H1 (cell line): ENCODE measurements at regions not wholly inside any gene's neighbourhood (a gene's known extent, or its start where the extent isn't known, plus 50 kb on each side); places are given as distances from the start of the nearest gene placed in this dataset.

ENCODE experiments used
- CTCF ChIA-PET: fragments of 300-600 bp; sonication (Branson Sonifier 250); formaldehyde crosslinking; loops from one replicate; lab custom pipeline; 2021; ENCODE audit not compliant: partially characterized antibody; lab: Charles Lee
- POLR2A ChIA-PET: fragments of 300-600 bp; sonication (Branson Sonifier 250); formaldehyde crosslinking; loops from one replicate; lab custom pipeline; 2021; ENCODE audit warnings: inconsistent platforms; ENCODE audit not compliant: partially characterized antibody; lab: Charles Lee
- DNase-seq, 2 experiments: peaks; one replicate each; pipeline versions ENCODE4 v3.0.0 to v3.0.0-alpha.2; 2010 to 2022; ENCODE audit warnings: low spot score in 2 of 2, low read depth in 1 of 2, mixed read lengths in 1 of 2
- FAIRE-seq: peaks from 2 replicates; lab custom pipeline; 2011; peaks lifted over from hg19 to GRCh38; lab: Jason Lieb, UNC
- H2AFZ ChIP-seq: 2 replicates; pipeline ENCODE4 v1.8.1; 2012; ENCODE audit warnings: low read length, inconsistent platforms
- H2AK5ac ChIP-seq: 2 replicates; pipeline ENCODE4 v1.6.1; 2013; ENCODE audit warnings: low read depth, low read length
- H2BK120ac ChIP-seq: replicated peaks from 2 replicates; pipeline ENCODE3; 2013; ENCODE audit warnings: low read depth, low read length, inconsistent platforms
- H2BK12ac ChIP-seq: 2 replicates; pipeline ENCODE4 v1.6.1; 2013; ENCODE audit warnings: low read depth, low read length
- H2BK15ac ChIP-seq: 2 replicates; pipeline ENCODE4 v1.6.1; 2013; ENCODE audit warnings: low read length
- H2BK20ac ChIP-seq: 2 replicates; pipeline ENCODE4 v1.6.1; 2013; ENCODE audit warnings: low read length
- H2BK5ac ChIP-seq: 2 replicates; pipeline ENCODE4 v1.6.1; 2013; ENCODE audit warnings: low read depth, low read length
- H3K14ac ChIP-seq: 2 replicates; pipeline ENCODE4 v1.6.1; 2013; ENCODE audit warnings: inconsistent platforms; ENCODE audit not compliant: insufficient read length
- H3K18ac ChIP-seq: 2 replicates; pipeline ENCODE4 v1.6.1; 2013; ENCODE audit warnings: low read length; ENCODE audit errors: extremely low read depth
- H3K23ac ChIP-seq: 2 replicates; pipeline ENCODE4 v1.6.1; 2013; ENCODE audit warnings: inconsistent platforms; ENCODE audit not compliant: insufficient read length
- H3K23me2 ChIP-seq: 2 replicates; pipeline ENCODE4 v1.6.1; 2013; ENCODE audit warnings: low read depth, low read length
- H3K27ac ChIP-seq: 2 replicates; pipeline ENCODE4 v1.6.1; 2011; ENCODE audit warnings: low read depth, low read length, inconsistent platforms
- H3K27me3 ChIP-seq, 4 experiments: replicated peaks in 1 of 4; 1 replicate in 1 of 4; 2 replicates in 3 of 4; pipeline versions ENCODE4 v1.6.1 to v1.8.1; 2011 to 2013; ENCODE audit warnings: low read length in 3 of 4, mild to moderate bottlenecking in 3 of 4, inconsistent platforms in 2 of 4, mixed read lengths in 2 of 4, moderate library complexity in 1 of 4; ENCODE audit not compliant: control insufficient read depth in 3 of 4, insufficient read depth in 3 of 4; ENCODE audit errors: extremely low read depth in 1 of 4
- H3K36me3 ChIP-seq, 4 experiments: 2 replicates each; pipeline versions ENCODE4 v1.6.1 to v1.8.1; 2011 to 2013; ENCODE audit warnings: mild to moderate bottlenecking in 4 of 4, low read length in 3 of 4, moderate library complexity in 2 of 4, control low read depth in 1 of 4, inconsistent platforms in 1 of 4; ENCODE audit not compliant: insufficient read depth in 4 of 4, control insufficient read depth in 2 of 4
- H3K4ac ChIP-seq: replicated peaks from 2 replicates; pipeline ENCODE3; 2013; ENCODE audit warnings: low read length, low read depth, mixed read lengths, inconsistent platforms; ENCODE audit not compliant: insufficient read length
- H3K4me1 ChIP-seq, 4 experiments: replicated peaks in 1 of 4; 1 replicate in 1 of 4; 2 replicates in 3 of 4; pipeline versions ENCODE4 v1.6.1 to v1.8.1; 2011 to 2013; ENCODE audit warnings: low read length in 3 of 4, inconsistent platforms in 2 of 4, mixed read lengths in 1 of 4; ENCODE audit not compliant: insufficient read depth in 4 of 4, control insufficient read depth in 3 of 4
- H3K4me2 ChIP-seq, 2 experiments: 2 replicates each; pipeline versions ENCODE4 v1.6.1 to v1.8.1; 2011 to 2013; ENCODE audit warnings: low read depth in 2 of 2, low read length in 2 of 2, control low read depth in 1 of 2, inconsistent platforms in 1 of 2, mild to moderate bottlenecking in 1 of 2; ENCODE audit not compliant: insufficient read depth in 1 of 2
- H3K4me3 ChIP-seq, 4 experiments: fragments of 200-600, 300-600 bp in 1 of 4; sonication (generic), shearing (Covaris generic), sonication (Bioruptor Twin) in 1 of 4; 2 replicates each; pipeline versions ENCODE4 v1.5.1 to v1.8.1; 2011 to 2016; ENCODE audit warnings: low read length in 4 of 4, low read depth in 3 of 4, control low read depth in 2 of 4, inconsistent platforms in 2 of 4, mild to moderate bottlenecking in 2 of 4, mixed read lengths in 1 of 4, moderate library complexity in 1 of 4; ENCODE audit not compliant: insufficient read depth in 2 of 4; ENCODE audit errors: extremely low read depth in 1 of 4
- H3K56ac ChIP-seq: replicated peaks from 2 replicates; pipeline ENCODE3; 2013; ENCODE audit warnings: low read depth, mild to moderate bottlenecking, mixed read lengths, low read length, inconsistent platforms; ENCODE audit not compliant: insufficient read length
- H3K79me1 ChIP-seq: 2 replicates; pipeline ENCODE4 v1.6.1; 2013; ENCODE audit warnings: low read depth, low read length, control low read depth
- H3K79me2 ChIP-seq, 2 experiments: 2 replicates each; pipeline versions ENCODE4 v1.6.1 to v1.8.1; 2012 to 2013; ENCODE audit warnings: low read length in 2 of 2, mild to moderate bottlenecking in 2 of 2, inconsistent platforms in 1 of 2; ENCODE audit not compliant: insufficient read depth in 2 of 2, control insufficient read depth in 1 of 2
- H3K9ac ChIP-seq, 4 experiments: replicated peaks in 1 of 4; 1 replicate in 1 of 4; 2 replicates in 3 of 4; pipeline versions ENCODE4 v1.6.1 to v1.8.1; 2011 to 2013; ENCODE audit warnings: low read depth in 3 of 4, low read length in 3 of 4, control low read depth in 2 of 4, mild to moderate bottlenecking in 2 of 4, moderate library complexity in 2 of 4, inconsistent platforms in 1 of 4; ENCODE audit errors: extremely low read depth in 1 of 4
- H3K9me3 ChIP-seq, 2 experiments: 2 replicates each; pipeline versions ENCODE4 v1.6.1 to v1.8.1; 2012 to 2013; ENCODE audit warnings: mild to moderate bottlenecking in 2 of 2, moderate library complexity in 2 of 2, control low read depth in 1 of 2, inconsistent platforms in 1 of 2, low read depth in 1 of 2, low read length in 1 of 2, mixed read lengths in 1 of 2; ENCODE audit not compliant: insufficient read depth in 2 of 2
- H4K20me1 ChIP-seq, 2 experiments: replicated peaks in 1 of 2; 2 replicates each; pipeline versions ENCODE3 to v1.8.1; 2011 to 2013; ENCODE audit warnings: inconsistent platforms in 2 of 2, low read length in 2 of 2, mild to moderate bottlenecking in 1 of 2; ENCODE audit not compliant: insufficient read depth in 2 of 2, control insufficient read depth in 1 of 2
- H4K5ac ChIP-seq: 2 replicates; pipeline ENCODE4 v1.6.1; 2013; ENCODE audit warnings: low read length, low read depth, mixed read lengths, inconsistent platforms; ENCODE audit not compliant: insufficient read length
- H4K8ac ChIP-seq: 2 replicates; pipeline ENCODE4 v1.8.0; 2013; ENCODE audit warnings: mild to moderate bottlenecking, moderate library complexity, low read length, inconsistent platforms; ENCODE audit not compliant: insufficient read depth; ENCODE audit errors: extremely low read depth
- H4K91ac ChIP-seq: replicated peaks from 2 replicates; pipeline ENCODE3; 2013; ENCODE audit warnings: low read length, mixed read lengths, inconsistent platforms; ENCODE audit not compliant: insufficient read length
- CTBP2 ChIP-seq: IDR thresholded peaks from 2 replicates; pipeline ENCODE4 v1.7.0; 2011; ENCODE audit warnings: borderline replicate concordance, mild to moderate bottlenecking, moderate library complexity, mixed read lengths, low read length; ENCODE audit not compliant: insufficient read depth, insufficient read length
- EGR1 ChIP-seq: IDR thresholded peaks from 2 replicates; pipeline ENCODE4 v1.6.1; 2011; ENCODE audit warnings: low read depth, low read length, borderline replicate concordance
- HDAC6 ChIP-seq: IDR thresholded peaks from one replicate; pipeline ENCODE4 v1.7.1; 2012; ENCODE audit warnings: low read depth, mild to moderate bottlenecking, inconsistent platforms, low read length, moderate library complexity
- JUN ChIP-seq: IDR thresholded peaks from 2 replicates; pipeline ENCODE4 v1.6.1; 2011; ENCODE audit warnings: low read depth, mild to moderate bottlenecking, improper control_type of control experiment, low read length
- KDM4A ChIP-seq: IDR thresholded peaks from one replicate; pipeline ENCODE4 v1.7.1; 2012; ENCODE audit warnings: low read depth, mild to moderate bottlenecking, moderate library complexity, low read length, inconsistent platforms; ENCODE audit not compliant: severe bottlenecking
- KDM5A ChIP-seq: fragments of 200-600 bp; IDR thresholded peaks from 2 replicates; pipeline ENCODE4 v1.7.1; 2012; ENCODE audit warnings: mild to moderate bottlenecking, low read length, inconsistent platforms, mixed read lengths
- RNF2 ChIP-seq: fragments of 200-900, 300-1000 bp; sonication (generic); IDR thresholded peaks from 2 replicates; pipeline ENCODE4 v1.7.1; 2016; ENCODE audit warnings: borderline replicate concordance, low read depth, mild to moderate bottlenecking, antibody characterized with exemption, low read length; ENCODE audit not compliant: poor library complexity, severe bottlenecking; ENCODE audit errors: missing control alignments
- SAP30 ChIP-seq: fragments of 300-600 bp; sonication (generic); IDR thresholded peaks from 2 replicates; pipeline ENCODE4 v1.7.1; 2012; ENCODE audit warnings: low read length, moderate library complexity, mild to moderate bottlenecking, inconsistent platforms; ENCODE audit not compliant: insufficient read depth, insufficient replicate concordance
- SUZ12 ChIP-seq: fragments of 200-600 bp; sonication (generic); IDR thresholded peaks from 2 replicates; pipeline ENCODE4 v1.6.1; 2012; ENCODE audit warnings: mild to moderate bottlenecking, inconsistent platforms, low read length, moderate library complexity, mixed read lengths
- WGBS, 2 experiments: shearing (Covaris generic) in 1 of 2; methylation state at CpG; one replicate each; pipeline versions ENCODE4 v1.1.6 to v1.1.7; 2013 to 2015; ENCODE audit warnings: low lambda C conversion rate in 2 of 2, mixed read lengths in 2 of 2, inconsistent platforms in 1 of 2, low coverage in 1 of 2, missing lambda C conversion rate in 1 of 2; ENCODE audit not compliant: insufficient replicate concordance in 2 of 2, insufficient coverage in 1 of 2, insufficient read length in 1 of 2; ENCODE audit errors: extremely low coverage in 1 of 2, missing lambda C conversion rate in 1 of 2; 5-methylcytosine and 5-hydroxymethylcytosine counted together

DNA sequence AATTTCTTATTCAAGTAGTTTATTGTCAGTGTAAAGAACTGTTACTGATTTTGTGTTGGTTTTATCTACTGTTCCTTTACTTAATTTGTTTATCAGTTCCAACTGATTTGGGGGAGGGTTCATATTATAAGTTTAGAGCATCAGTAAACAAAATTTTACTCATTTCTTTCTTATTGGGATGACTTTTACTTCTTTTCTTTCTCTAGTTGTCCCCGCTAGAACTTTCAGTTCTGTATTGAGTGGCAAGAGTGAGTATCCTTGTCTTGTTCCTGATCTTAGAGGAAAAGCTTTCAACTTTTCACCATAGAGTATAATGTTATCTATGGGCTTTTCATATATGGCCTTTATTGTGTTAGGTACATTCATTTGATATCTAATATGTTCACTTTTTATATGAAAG, 584.1 kb downstream of the LRFN5 start:
- Histone ChIP-seq H3K79me1 (no peaks in the 10 kb centered on the region), H2BK120ac (no peak overlapping the region), H3K27me3 (no peaks in the 10 kb centered on the region), H2BK15ac (no peak overlapping the region), H3K23me2 (no peaks in the 10 kb centered on the region), H3K27ac (no peak overlapping the region), H4K20me1 (no peaks in the 10 kb centered on the region), H3K9ac (no peak overlapping the region), H4K91ac (no peak overlapping the region), H3K18ac (no peak overlapping the region), H3K56ac (no peak overlapping the region), H3K79me2 (no peaks in the 10 kb centered on the region), H2AFZ (no peak overlapping the region), H3K4ac (no peak overlapping the region), H3K36me3 (no peaks in the 10 kb centered on the region), H2BK5ac (no peak overlapping the region), H4K5ac (no peak overlapping the region), H3K23ac (no peak overlapping the region), H2BK12ac (no peak overlapping the region), H3K14ac (no peak overlapping the region), H3K9me3 (no peaks in the 10 kb centered on the region), H2BK20ac (no peak overlapping the region), H3K4me2 (no peak overlapping the region), H3K4me1 (no peaks in the 10 kb centered on the region), H3K4me3 (no peak overlapping the region), H4K8ac (no peak overlapping the region), H2AK5ac (no peak overlapping the region)
- DNase-seq (no peak), FAIRE-seq (no peak)
- CTCF ChIA-PET: no interaction called here
- 100% methylated on average over 1 of the region's 1 CpG; no CpG with 5 or more reads in 1 of the 2 experiments for WGBS, 2 experiments
- POLR2A ChIA-PET: no interaction called here
- TF ChIP-seq SAP30 (no peak), SUZ12 (no peak), KDM5A (no peak), KDM4A (no peak), EGR1 (no peak), JUN (no peak), RNF2 (no peak), HDAC6 (no peak), CTBP2 (no peak)
